ENCODE measurements at regions not wholly inside any gene's neighbourhood (a gene's known extent, or its start where the extent isn't known, plus 50 kb on each side); places are given as distances from the start of the nearest gene placed in this dataset.
A peak's percentile ranks its signal among the peaks of the same experiment; 100 is the strongest.

DNA sequence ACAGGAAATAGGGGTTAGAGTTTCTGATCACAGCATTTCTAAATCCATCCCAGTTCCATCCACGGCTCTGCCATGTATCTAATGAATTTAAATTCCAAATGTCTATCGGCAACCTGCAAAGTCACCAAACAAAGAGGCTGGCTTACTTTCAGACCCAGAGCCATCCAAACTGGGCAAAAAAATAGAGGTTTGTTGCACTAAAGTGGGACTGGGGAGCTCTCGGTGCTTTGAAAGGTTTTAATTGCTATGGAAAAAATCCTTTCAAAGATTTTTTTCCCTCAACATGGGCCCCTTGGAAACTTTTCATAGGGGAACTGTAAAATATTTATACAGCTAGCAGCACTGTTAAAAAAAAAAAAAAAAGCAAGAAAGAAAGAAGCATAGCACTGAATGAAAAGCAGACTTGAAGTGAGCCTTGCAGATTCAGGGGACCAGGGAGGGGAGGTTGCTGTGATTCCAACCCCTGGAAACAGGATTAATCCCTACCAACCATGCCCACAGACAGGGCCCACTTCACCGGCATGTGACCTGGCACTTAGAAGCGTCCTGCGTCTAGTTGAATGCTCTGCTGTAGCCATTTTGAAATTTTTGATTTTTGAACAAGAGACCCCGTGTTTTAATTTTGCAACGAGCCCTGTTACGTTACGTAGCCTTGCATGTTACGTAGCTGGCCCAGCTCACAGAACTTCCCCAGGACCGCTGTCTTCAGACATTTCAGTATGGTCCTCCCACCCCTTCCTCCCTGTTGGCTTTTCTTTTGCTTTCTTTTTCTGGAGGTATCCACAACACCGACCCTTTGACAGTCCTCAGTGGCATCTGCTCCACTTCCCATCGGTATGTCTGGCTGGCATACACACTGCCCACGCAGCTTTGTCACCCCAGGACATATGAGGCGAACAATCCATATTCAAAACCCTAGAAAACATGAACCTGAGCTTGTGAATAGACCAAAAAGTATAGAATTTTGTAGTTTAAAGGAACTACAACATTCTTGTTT is 105.3 kb upstream of the NFIB start:
- Histone ChIP-seq H3K18ac (ENCODE audit: extremely low read depth, low read length) (peak overlapping the region; percentile 66; the same call in 1 of the 2 replicates), H4K91ac (replicated peaks; ENCODE audit: insufficient read length, low read length) (no peak overlapping the region), H3K36me3 (ENCODE audit: control insufficient read depth in 2 of 4, insufficient read depth in 4 of 4, low read length in 3 of 4) (no peaks in the 10 kb centered on the region), H4K8ac (ENCODE audit: extremely low read depth, insufficient read depth, low read length) (no peak overlapping the region), H4K5ac (ENCODE audit: insufficient read length, low read depth, low read length) (no peak overlapping the region), H2BK15ac (ENCODE audit: low read length) (peak overlapping the region; percentile 73; the same call in 1 of the 2 replicates), H3K79me1 (ENCODE audit: low read depth, low read length) (no peaks in the 10 kb centered on the region), H3K4ac (replicated peaks; ENCODE audit: insufficient read length, low read depth, low read length) (no peak overlapping the region), H3K9me3 (ENCODE audit: insufficient read depth in 2 of 2, low read depth in 1 of 2, low read length in 1 of 2) (no peaks in the 10 kb centered on the region), H3K27me3 (replicated peaks in 1 of 4; ENCODE audit: control insufficient read depth in 3 of 4, extremely low read depth in 1 of 4, insufficient read depth in 3 of 4, low read length in 3 of 4) (no peaks in the 10 kb centered on the region), H3K9ac (replicated peaks in 1 of 4; ENCODE audit: extremely low read depth in 1 of 4, low read depth in 3 of 4, low read length in 3 of 4) (no peak overlapping the region), H4K20me1 (replicated peaks in 1 of 2; ENCODE audit: control insufficient read depth in 1 of 2, insufficient read depth in 2 of 2, low read length in 2 of 2) (no peaks in the 10 kb centered on the region), H3K79me2 (ENCODE audit: control insufficient read depth in 1 of 2, insufficient read depth in 2 of 2, low read length in 2 of 2) (no peaks in the 10 kb centered on the region), H3K4me3 (ENCODE audit: extremely low read depth in 1 of 4, insufficient read depth in 2 of 4, low read depth in 3 of 4, low read length in 4 of 4) (no peak overlapping the region), H2AK5ac (ENCODE audit: low read depth, low read length) (peak overlapping the region; percentile 46; the same call in 1 of the 2 replicates), H3K27ac (ENCODE audit: low read depth, low read length) (no peak overlapping the region), H3K56ac (replicated peaks; ENCODE audit: insufficient read length, low read depth, low read length) (no peak overlapping the region), H2BK20ac (ENCODE audit: low read length) (peak overlapping the region; percentile 40; the same call in 1 of the 2 replicates), H2BK5ac (ENCODE audit: low read depth, low read length) (peak overlapping the region; percentile 26; the same call in 1 of the 2 replicates), H3K23ac (ENCODE audit: insufficient read length) (no peak overlapping the region), H2BK120ac (replicated peaks; ENCODE audit: low read depth, low read length) (no peak overlapping the region), H3K4me2 (ENCODE audit: insufficient read depth in 1 of 2, low read depth in 2 of 2, low read length in 2 of 2) (no peak overlapping the region), H2BK12ac (ENCODE audit: low read depth, low read length) (peak overlapping the region; percentile 94), H3K14ac (ENCODE audit: insufficient read length) (no peak overlapping the region), H3K4me1 (replicated peaks in 1 of 4; ENCODE audit: control insufficient read depth in 3 of 4, insufficient read depth in 4 of 4, low read length in 3 of 4) (peaks cover 7 to 18% (median 16%) of the 10 kb centered on the region in 4 experiments), H2AFZ (ENCODE audit: low read length) (no peak overlapping the region), H3K23me2 (ENCODE audit: low read depth, low read length) (no peaks in the 10 kb centered on the region)
- ChIA-PET POLR2A (ENCODE audit: partially characterized antibody) (interaction anchor here (0.7 kb wide), 1 partner anchor 73 kb away, joined by 3 read pairs; no protein-coding TSS in a partner anchor), CTCF (ENCODE audit: partially characterized antibody) (interaction anchor here (0.7 to 3.1 kb wide), 4 partner anchors 9 to 1385 kb away, joined by 3 to 18 read pairs (median 4); no protein-coding TSS in a partner anchor)
- 92% methylated on average over 16 of the region's 16 CpGs; no CpG with 5 or more reads in 1 of the 2 experiments for WGBS, 2 experiments (ENCODE audit: extremely low coverage in 1 of 2, insufficient coverage in 1 of 2, insufficient read length in 1 of 2, insufficient replicate concordance in 2 of 2, low coverage in 1 of 2, low lambda C conversion rate in 2 of 2, missing lambda C conversion rate in 1 of 2)
- DNase-seq (ENCODE audit: low read depth in 1 of 2, low spot score in 2 of 2) (no peak), FAIRE-seq (no peak)
- TF ChIP-seq SIRT6 (IDR thresholded peaks at IDR 0.05; ENCODE audit: low read length) (no peak), POU5F1 (IDR thresholded peaks at IDR 0.05; ENCODE audit: low read depth, low read length) (no peak), SP1 (IDR thresholded peaks at IDR 0.05; ENCODE audit: low read depth, low read length) (no peak), E2F6 (IDR thresholded peaks at IDR 0.05) (no peak), CHD1 (IDR thresholded peaks at IDR 0.05; ENCODE audit: low read depth, low read length) (no peak), SAP30 (IDR thresholded peaks at IDR 0.05; ENCODE audit: insufficient read depth, insufficient replicate concordance, low read length) (no peak), SRF (IDR thresholded peaks at IDR 0.05; ENCODE audit: low read depth, low read length) (no peak), ATF3 (IDR thresholded peaks at IDR 0.05; ENCODE audit: insufficient read depth, low read depth, low read length) (no peak), KDM4A (IDR thresholded peaks at IDR 0.05; ENCODE audit: low read depth, low read length, severe bottlenecking) (no peak)
- TF ChIP-seq, protein P1, sequence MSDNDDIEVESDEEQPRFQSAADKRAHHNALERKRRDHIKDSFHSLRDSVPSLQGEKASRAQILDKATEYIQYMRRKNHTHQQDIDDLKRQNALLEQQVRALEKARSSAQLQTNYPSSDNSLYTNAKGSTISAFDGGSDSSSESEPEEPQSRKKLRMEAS (IDR thresholded peaks at IDR 0.05): no peak
